Kidney (tissue), 13 donors: ENCODE measurements at regions not wholly inside any gene's neighbourhood (a gene's known extent, or its start where the extent isn't known, plus 50 kb on each side); places are given as distances from the start of the nearest gene placed in this dataset.
A peak's percentile ranks its signal among the peaks of the same experiment; 100 is the strongest.

Experiments used
- DNase-seq, 5 donors: peaks; one replicate each; pipeline ENCODE4 v3.0.0-alpha.2; 2013 to 2020
- FAIRE-seq: peaks from 2 replicates; lab custom pipeline; 2012; peaks lifted over from hg19 to GRCh38; lab: Jason Lieb, UNC
- H3K27ac ChIP-seq, 2 donors: one replicate each; pipeline ENCODE4 v1.7.0; 2013; ENCODE audit warnings: low read depth in 2 of 2, low read length in 2 of 2, inconsistent platforms in 1 of 2
- H3K27me3 ChIP-seq: one replicate; pipeline ENCODE4 v1.7.1; 2013; ENCODE audit warnings: low read length, inconsistent platforms; ENCODE audit not compliant: control insufficient read depth, insufficient read depth
- H3K36me3 ChIP-seq, 3 donors: one replicate each; pipeline versions ENCODE4 v1.7.0 to v1.7.1; 2013; ENCODE audit warnings: low read length in 3 of 3, control low read depth in 1 of 3, inconsistent platforms in 1 of 3; ENCODE audit not compliant: insufficient read depth in 3 of 3, control insufficient read depth in 2 of 3
- H3K4me1 ChIP-seq, 3 donors: one replicate each; pipeline versions ENCODE4 v1.7.0 to v1.7.1; 2013; ENCODE audit warnings: low read length in 3 of 3, inconsistent platforms in 1 of 3, low read depth in 1 of 3; ENCODE audit not compliant: control insufficient read depth in 2 of 3, insufficient read depth in 2 of 3
- H3K4me3 ChIP-seq, 3 donors: one replicate each; pipeline versions ENCODE4 v1.7.0 to v1.8.1; 2013; ENCODE audit warnings: low read length in 3 of 3, control low read depth in 1 of 3, inconsistent platforms in 1 of 3
- H3K9ac ChIP-seq, 3 donors: one replicate each; pipeline versions ENCODE4 v1.7.0 to v1.7.1; 2013; ENCODE audit warnings: low read length in 3 of 3, control low read depth in 1 of 3, inconsistent platforms in 1 of 3
- H3K9me3 ChIP-seq, 3 donors: one replicate each; pipeline versions ENCODE4 v1.7.0 to v1.7.1; 2013; ENCODE audit warnings: low read length in 3 of 3, control low read depth in 1 of 3, inconsistent platforms in 1 of 3; ENCODE audit not compliant: control insufficient read depth in 2 of 3, insufficient read depth in 1 of 3
- intact Hi-C: fragments of 100-400 bp; cut with DNase I; formaldehyde crosslinking; loops from one replicate; pipeline ENCODE4 v1.11.1; 2022
- TF ChIP-seq, protein P1 (sequence below): IDR thresholded peaks from 3 replicates; pipeline ENCODE4 v1.5.1; 2012; ENCODE audit warnings: mild to moderate bottlenecking, moderate library complexity, borderline replicate concordance; ENCODE audit not compliant: insufficient read depth; ENCODE audit errors: extremely low read depth
- donor health status: control.
- donor health status: control.
- donor health status: control.
- donor health status: control.
- donor health status: control.
- donor health status: DM: yes; HTN: yes; CAD: no.
- donor health status: Normal renal cell carcinoma (clear cell type).

DNA sequence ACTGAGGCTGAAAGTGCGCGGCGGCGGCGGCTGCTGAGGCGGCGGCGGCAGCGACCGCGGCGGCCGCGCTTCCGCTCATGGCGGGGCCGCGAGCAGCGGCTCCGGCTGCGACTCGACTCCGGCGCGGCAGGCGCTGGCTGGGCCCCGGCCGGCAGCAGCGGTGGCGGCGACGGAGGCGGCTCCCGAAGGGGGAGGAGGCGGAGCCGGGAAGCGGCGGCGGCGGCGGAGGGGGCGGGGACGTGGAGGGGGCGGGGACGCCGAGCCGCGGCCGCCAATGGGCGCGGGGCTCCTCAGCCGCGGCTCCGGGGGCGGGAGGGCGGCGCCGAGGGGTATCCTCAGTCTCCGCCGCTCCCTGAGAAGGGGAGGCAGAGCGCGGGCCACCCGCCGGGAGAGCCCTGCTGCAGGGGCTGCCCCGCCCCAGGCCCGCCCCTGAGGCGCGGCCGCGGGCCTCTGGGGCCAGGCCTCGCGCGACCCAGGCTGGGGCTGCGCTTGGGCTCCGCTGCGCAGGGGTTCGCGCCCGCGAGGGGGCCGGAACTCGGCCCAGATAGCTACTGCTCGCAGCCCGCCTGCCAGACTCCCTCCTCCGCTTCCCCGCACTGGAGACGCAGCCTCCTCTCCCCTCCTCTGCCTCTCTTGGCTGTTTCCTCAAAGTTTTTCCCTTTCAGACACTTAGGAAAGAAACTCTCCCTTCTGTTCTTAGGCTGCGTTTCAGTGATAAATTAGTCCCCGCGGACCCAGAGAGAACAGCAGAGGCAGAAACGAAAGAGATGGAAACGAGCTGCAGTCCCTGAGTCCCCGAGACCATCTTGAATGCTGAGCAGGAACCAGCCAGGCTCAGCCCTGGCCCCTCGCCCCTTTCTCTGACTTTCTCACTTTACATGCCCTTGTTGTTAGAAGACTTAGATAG is 85.0 kb upstream of the MELK start:
- Histone ChIP-seq H3K36me3 (no peaks in the 10 kb centered on the region), H3K27me3 (no peaks in the 10 kb centered on the region), H3K4me1 (peaks cover 11 to 22% (median 11%) of the 10 kb centered on the region in 3 donors), H3K9me3 (no peaks in the 10 kb centered on the region), H3K9ac (peak overlapping the region; percentile 48 to 92 (median 78)), H3K4me3 (peak overlapping the region; percentile 74 to 88 (median 80)), H3K27ac (peak overlapping the region; percentile 90 to 94)
- TF ChIP-seq, protein P1, sequence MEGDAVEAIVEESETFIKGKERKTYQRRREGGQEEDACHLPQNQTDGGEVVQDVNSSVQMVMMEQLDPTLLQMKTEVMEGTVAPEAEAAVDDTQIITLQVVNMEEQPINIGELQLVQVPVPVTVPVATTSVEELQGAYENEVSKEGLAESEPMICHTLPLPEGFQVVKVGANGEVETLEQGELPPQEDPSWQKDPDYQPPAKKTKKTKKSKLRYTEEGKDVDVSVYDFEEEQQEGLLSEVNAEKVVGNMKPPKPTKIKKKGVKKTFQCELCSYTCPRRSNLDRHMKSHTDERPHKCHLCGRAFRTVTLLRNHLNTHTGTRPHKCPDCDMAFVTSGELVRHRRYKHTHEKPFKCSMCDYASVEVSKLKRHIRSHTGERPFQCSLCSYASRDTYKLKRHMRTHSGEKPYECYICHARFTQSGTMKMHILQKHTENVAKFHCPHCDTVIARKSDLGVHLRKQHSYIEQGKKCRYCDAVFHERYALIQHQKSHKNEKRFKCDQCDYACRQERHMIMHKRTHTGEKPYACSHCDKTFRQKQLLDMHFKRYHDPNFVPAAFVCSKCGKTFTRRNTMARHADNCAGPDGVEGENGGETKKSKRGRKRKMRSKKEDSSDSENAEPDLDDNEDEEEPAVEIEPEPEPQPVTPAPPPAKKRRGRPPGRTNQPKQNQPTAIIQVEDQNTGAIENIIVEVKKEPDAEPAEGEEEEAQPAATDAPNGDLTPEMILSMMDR = no peak
- intact Hi-C loops = no loop called here
- peak; percentile 94 to 98 (median 96) for DNase-seq
- no peak for FAIRE-seq

DNA sequence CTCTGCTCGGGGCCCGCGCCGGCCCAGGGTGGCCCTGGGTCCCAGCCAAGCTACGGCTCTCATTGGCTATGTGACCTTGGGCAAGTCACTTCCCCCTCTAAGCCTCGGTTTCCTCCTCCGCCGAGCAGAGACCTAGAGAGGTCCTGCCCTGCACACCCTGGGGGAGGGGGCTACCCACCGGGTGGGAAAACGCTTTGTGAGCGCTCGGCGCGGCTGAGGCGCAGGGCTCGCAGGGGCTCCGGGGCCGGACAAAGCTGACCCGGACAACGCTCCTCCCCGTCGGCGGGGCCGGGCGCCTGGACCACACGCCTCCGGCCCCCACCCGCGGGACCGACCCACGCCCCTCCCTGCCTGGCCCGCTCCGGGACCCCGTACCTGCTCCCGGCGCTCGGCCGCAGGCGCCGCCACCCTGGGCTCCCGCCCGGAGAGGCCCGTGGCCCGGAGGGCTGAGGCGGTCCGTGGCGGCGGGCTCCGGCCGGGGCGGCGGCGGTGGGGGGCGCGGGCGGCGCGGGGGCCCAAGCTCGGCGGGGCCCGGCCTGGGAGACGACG is 85.7 kb upstream of the MELK start:
- H3K9me3 ChIP-seq = no peaks in the 10 kb centered on the region
- peak overlapping the region; percentile 65 to 90 (median 90) for H3K4me3 ChIP-seq
- TF ChIP-seq, protein P1 = no peak
- no peaks in the 10 kb centered on the region for H3K27me3 ChIP-seq
- H3K27ac ChIP-seq = peak overlapping the region; percentile 81 to 83
- H3K36me3 ChIP-seq = no peaks in the 10 kb centered on the region
- H3K4me1 ChIP-seq = peaks cover 11 to 22% (median 11%) of the 10 kb centered on the region in 3 donors
- FAIRE-seq (no peak), DNase-seq (peak; percentile 49 to 90 (median 72))
- intact Hi-C loops = no loop called here
- peak overlapping the region; percentile 42 to 84 (median 83) for H3K9ac ChIP-seq

DNA sequence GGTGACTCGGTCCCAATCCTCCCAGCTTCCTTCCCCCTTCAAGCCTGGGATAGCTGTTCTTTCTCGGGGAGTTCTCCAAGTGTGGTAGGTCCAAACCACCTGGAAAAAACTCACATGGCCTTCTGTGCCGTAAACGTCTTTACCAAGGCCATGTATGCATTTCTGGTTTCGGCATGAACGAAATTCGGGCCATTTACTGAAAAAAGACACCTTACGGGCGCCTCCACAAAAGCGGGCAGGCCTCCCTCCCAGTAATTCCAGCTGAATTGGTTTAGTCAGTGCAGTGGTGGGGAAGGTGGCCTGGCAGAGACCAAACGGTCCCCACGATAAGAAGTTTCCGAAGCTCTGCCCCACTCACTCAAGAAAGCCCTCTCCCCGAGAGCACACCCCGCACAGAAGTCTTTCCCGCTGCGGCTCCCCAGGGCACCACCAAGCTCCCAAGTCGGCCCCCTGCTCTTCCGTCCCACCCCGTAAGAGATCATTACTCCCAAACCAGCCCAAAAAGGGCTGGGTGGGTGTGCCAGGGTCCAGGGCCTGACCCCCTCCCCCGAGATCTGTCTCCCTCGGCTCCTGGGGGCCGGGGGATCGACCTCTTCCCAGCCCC is 86.3 kb upstream of the MELK start:
- Histone ChIP-seq H3K9me3 (no peaks in the 10 kb centered on the region), H3K4me1 (peaks cover 11 to 22% (median 11%) of the 10 kb centered on the region in 3 donors), H3K27ac (peak overlapping the region; percentile 81 to 83), H3K9ac (peak overlapping the region; percentile 45 to 84 (median 83)), H3K27me3 (no peaks in the 10 kb centered on the region), H3K4me3 (peak overlapping the region; percentile 65 to 90 (median 90)), H3K36me3 (no peaks in the 10 kb centered on the region)
- no peak for FAIRE-seq
- peak in 3 of 5 donors; percentile 18 to 38 (median 31) for DNase-seq
- intact Hi-C loops = no loop called here
- TF ChIP-seq, protein P1 = no peak
